ENCODE measurements at regions not wholly inside any gene's neighbourhood (a gene's known extent, or its start where the extent isn't known, plus 50 kb on each side); places are given as distances from the start of the nearest gene placed in this dataset.

DNA sequence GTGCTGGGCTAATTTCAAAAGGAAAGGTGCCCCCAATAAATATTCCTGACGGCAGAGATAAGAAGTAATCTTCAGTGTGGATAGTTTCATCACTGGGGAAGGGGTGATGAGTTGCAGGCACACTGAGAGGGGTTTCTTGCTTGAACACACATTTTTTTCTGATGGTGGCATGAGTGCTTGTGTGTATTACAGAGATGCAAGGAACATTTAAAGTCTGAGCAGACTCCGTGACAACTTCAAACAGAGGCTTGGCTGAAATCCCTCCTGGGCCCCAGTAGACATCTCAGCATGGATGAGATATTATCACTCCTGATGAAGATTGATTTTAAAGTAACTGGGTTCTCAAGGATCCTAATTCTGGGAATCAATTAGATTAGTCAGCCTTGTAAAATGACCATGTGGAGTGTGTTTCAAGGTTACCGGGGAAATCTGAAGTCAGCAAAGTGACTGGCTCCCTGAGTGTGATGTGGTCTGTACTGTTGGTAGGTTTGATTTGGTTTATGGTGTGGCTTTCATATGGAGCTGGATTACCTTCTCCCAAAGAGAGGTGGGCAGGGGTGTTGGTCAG, 435.8 kb upstream of the EEF2KMT start:
- DNase-seq (ENCODE audit: low spot score), result no peak

DNA sequence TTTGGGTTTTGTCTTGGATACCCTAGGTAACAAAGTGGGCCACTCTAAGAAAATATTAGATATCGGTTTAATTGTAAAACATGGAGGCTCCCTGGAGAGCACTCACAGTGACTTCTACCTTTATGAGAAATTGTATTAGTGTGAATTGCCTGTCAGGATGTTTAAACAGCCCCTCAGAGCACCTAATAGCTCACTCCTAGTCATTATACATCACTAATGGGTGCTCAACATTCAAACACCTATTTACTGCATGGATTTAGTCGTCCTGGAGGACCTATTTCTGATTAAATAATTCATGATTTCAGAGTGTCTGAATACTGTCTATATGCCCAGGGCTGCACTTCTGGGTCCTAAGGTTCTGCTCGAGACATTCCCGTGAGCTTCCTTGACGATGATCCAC, 430.2 kb upstream of the EEF2KMT start:
- DNase-seq (ENCODE audit: low spot score), result no peak

DNA sequence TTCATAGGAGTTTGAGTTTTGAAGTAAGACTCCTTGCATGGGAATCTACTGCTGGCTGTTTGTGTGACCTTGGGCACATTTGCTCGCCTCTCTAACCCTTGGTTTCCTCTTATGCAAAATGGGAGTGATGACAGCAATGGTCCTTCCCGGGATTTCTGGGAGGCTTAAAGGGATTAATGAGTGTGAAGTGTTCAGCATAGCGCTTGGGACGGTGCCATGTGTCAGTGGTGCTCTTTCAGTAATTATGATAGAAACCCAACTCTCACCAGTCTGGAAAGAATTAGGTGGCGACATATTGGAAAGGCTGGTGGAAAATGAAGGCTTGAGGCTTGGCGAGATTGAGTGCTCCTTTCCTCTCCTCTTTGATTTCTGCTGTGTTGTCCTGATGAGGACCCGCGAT, 429.2 kb upstream of the EEF2KMT start:
- DNase-seq (ENCODE audit: low spot score), result no peak

GRCh38 chr16:5523829-5524228, 426.2 kb upstream of the EEF2KMT start:
- no peak for DNase-seq (ENCODE audit: low spot score)

- DNase-seq (ENCODE audit: low spot score), result no peak
Measured at GRCh38 chr16:5516115-5516514, 418.5 kb upstream of the EEF2KMT start.

GRCh38 chr16:5512014-5512413, 414.4 kb upstream of the EEF2KMT start:
- DNase-seq (ENCODE audit: low spot score), result no peak

GRCh38 chr16:5510819-5511370, 413.3 kb upstream of the EEF2KMT start:
- DNase-seq (ENCODE audit: low spot score), result no peak

- no peak for DNase-seq (ENCODE audit: low spot score)
Measured at GRCh38 chr16:5509794-5510193, 412.2 kb upstream of the EEF2KMT start.

DNA sequence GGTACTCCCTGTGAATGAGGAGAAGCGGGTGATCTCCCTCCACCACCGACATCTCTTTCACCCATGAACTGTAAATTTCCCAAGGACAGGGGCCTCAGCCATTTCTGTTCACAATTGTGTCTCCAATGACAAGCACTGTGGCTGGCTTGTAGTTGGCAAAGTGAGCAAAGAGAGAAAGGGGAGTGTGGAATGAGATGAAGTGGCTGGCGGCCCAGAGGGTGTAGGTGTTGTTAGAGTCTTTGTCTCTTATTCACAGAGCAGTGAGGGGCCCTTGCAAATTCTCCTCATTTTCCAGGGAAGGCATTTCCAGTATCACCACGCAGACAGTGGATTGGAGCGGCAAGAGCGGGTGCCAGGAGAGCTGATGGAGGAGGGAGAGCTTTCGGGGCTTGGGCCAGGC, 411.7 kb upstream of the EEF2KMT start:
- DNase-seq (ENCODE audit: low spot score), result no peak

DNA sequence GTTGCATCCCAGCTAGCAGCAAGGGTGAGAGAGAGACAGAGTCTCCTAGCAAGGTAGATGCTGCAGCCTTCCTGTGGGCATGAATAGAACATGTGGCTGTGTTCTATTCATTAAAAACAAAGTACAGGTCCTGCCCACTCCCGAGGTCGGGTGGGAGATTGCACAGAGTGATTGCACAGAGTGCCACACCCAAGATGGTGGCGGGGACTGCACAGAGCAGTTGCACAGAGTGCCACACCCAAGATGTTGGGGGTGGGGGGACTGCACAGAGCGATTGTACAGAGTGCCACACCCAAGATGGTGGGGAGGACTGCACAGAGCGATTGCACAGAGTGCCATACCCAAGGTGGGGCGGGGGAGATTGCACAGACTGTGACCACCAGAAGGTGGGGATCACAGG, 410.8 kb upstream of the EEF2KMT start:
- DNase-seq (ENCODE audit: low spot score), result no peak

DNA sequence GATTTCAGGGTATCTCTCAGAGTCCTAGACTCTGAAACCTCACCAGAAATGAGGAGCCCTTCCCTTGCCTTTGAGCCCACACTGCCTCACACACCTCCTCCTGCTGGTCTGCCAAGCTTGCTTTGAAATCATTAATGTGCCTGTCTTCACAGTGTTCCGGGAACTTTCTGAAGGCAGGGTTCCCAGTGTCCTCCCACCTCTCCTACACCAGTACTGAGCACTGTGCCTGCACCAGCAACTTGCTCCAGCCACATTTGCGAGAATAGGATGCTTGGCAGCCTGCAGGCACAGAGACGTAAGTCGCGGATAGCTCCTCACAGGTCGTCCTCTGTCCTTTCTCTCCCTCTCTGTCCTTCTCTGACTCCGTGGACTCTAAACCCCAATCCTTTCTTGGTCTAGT, 408.4 kb upstream of the EEF2KMT start:
- DNase-seq (ENCODE audit: low spot score), result no peak

DNA sequence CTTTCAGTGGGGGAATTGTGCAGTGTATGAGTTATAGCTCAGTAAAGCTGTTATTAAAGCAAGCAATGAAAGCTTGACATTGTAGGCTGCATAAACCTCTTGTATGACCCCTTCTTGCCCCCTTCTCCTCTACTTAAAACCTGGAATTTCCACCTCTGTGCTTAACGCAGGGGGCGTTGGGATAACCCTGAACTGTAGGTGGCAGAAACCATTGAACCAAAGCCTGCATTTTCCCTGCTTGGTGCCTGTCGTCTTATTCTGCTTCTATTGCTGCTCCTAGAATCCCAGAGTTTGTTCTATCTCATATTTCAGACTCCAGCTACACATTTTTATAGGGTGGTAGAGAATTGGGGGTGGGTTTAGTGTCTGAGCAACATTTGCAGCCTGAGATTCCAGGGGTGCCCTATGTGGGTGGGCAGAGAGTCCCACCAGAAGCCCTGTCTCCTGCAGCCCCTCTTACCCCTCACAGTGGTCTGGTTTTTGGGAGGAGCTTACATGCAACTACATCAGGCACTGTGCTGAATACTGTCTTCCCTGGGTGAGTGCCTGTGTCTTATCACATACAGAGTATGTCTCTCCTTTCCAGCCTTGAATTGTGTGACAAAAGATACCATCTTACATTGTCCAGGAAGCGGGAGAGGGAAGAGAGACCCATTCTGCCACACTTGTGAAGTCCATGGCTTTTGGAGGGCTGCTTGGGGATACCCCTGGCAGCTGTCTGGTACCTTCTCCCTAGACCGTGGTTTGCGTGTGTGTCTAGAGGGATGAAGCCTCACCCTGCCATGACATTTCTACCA, 407.7 kb upstream of the EEF2KMT start:
- no peak for DNase-seq (ENCODE audit: low spot score)

- no peak for DNase-seq (ENCODE audit: low spot score)
Measured at GRCh38 chr16:5504064-5504781, 406.6 kb upstream of the EEF2KMT start.

GRCh38 chr16:5502944-5503343, 405.3 kb upstream of the EEF2KMT start:
- no peak for DNase-seq (ENCODE audit: low spot score)

DNA sequence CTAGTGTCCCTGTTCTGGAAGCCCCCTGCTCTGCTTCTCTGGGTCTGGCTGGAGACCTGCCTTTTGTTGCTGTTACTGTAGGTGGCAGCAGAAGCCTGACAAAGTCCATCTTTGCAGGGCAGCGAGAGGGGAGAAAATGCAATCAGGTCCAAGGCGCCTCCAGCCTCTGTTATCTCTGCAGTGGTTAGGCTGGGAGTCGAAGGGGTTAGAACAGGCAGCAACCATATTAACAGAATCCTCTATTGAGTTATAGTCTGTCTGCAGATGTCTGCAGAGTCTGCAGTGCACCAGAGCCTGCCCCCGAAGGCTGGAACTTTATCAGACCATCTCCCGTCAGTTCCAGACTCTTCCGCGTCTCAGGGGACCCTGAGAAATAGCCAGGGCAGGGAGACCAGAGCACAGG, 404.9 kb upstream of the EEF2KMT start:
- DNase-seq (ENCODE audit: low spot score), result no peak

DNA sequence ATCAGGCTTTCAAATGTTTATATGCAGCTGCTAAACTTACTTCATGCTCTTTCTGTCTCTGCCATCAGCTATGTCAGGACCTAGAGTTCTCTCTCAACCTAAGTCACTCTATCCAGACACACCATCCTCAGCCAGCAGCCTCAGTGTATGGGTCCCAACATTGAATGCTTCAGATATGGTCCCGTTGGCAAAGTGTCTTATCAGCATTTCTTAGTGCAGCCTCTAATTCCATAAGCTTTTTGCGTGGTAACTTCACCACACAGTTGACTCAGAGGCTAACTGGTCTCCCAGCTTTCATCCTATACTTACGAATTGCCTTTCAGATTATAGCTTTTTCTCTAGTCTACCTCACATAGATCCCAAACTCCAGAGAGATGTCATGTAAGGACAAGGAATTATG, 402.9 kb upstream of the EEF2KMT start:
- no peak for DNase-seq (ENCODE audit: low spot score)

DNA sequence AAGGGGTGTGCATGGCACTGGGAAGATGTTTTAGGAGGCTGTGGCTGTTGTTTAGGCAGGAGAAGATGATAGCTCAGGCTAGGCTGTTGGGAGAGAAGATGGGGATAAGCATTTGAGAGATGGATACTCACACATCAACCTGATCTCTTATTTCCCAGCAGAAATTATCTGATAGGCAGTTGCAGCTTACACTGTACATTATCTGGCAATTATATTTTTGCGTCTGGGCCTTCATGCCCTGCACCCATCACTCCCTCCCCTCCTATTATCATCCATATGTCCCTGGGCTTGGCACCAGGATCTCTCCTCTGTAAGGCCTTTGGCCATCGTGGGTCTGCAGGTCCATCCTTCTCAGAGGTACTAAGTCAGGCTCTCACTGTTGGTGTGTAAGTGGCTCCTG, 401.0 kb upstream of the EEF2KMT start:
- no peak for DNase-seq (ENCODE audit: low spot score)

DNA sequence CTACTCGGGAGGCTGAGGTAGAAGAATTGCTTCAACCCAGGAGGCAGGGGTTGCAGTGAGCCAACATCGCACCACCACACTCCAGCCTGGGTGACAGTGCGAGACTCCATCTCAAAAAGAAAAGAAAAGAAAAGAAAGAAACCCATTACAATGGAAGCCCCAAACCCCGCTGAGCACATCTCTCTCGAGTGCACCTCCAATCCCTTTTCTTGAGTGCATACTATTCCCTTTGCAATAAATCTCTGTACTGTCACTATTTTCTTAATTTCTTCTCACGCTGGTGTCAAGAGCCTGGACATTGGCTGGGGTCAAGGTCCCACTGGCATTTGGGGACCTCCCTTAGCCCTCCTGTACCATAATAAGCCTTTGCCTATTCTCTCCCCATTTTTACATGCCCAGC, 398.4 kb upstream of the EEF2KMT start:
- DNase-seq (ENCODE audit: low spot score), result no peak

- DNase-seq (ENCODE audit: low spot score), result no peak
Measured at GRCh38 chr16:5490499-5490898, 392.9 kb upstream of the EEF2KMT start.

DNA sequence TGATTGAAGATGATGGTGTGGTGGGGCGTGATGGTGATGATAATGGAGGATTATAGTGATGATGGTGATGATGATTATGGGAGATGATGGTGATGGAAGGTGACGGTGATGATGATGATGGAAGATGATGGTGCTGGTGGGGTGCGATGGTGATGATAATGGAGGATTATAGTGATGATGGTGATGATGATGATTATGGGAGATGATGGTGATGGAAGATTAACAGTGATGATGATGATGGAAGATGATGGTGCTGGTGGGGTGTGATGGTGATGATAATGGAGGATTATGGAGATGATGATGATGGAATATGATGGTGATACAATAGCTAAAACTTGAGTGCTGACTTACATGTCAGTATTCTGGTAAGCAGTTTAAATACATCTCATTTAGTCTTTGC, 391.0 kb upstream of the EEF2KMT start:
- no peak for DNase-seq (ENCODE audit: low spot score)

DNA sequence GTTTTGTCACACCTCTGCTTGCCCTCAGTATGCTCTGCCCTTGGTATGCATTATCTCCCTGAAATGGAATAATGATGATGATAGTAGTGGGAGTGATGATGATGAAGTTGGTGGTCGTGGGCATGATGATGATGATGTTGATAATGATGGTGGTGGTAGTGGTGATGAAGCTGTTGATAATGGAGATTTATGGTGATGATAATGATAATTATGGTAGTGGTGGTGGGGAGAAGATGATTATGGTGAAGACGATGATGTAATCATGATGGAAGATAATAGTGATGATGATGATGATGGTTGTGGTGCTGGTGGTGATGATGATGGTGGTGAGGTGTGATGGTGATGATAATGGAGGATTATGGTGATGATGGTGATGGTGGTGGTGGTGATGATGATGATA, 390.1 kb upstream of the EEF2KMT start:
- no peak for DNase-seq (ENCODE audit: low spot score)

GRCh38 chr16:5482256-5482655, 384.7 kb upstream of the EEF2KMT start:
- DNase-seq (ENCODE audit: low spot score), result no peak

Data from left forelimb (tissue), 1 donor.